Gastroesophageal sphincter (tissue), 3 donors: ENCODE measurements at regions not wholly inside any gene's neighbourhood (a gene's known extent, or its start where the extent isn't known, plus 50 kb on each side); places are given as distances from the start of the nearest gene placed in this dataset.

Source experiments
- EP300 ChIP-seq: sonication (generic); formaldehyde crosslinking; IDR thresholded peaks from one replicate; pipeline ENCODE4 v1.6.1; 2017; ENCODE audit warnings: antibody characterized with exemption, mild to moderate bottlenecking
- TF ChIP-seq, protein P1 (sequence below), 4 experiments: fragments of 200-600 bp in 2 of 4; fragments of 450-650 bp in 2 of 4; sonication (generic) in 1 of 4; IDR thresholded peaks; one replicate each; pipeline ENCODE4 v1.5.1; 2017 to 2019; ENCODE audit warnings: antibody characterized with exemption in 4 of 4, mild to moderate bottlenecking in 2 of 4, moderate library complexity in 2 of 4

DNA sequence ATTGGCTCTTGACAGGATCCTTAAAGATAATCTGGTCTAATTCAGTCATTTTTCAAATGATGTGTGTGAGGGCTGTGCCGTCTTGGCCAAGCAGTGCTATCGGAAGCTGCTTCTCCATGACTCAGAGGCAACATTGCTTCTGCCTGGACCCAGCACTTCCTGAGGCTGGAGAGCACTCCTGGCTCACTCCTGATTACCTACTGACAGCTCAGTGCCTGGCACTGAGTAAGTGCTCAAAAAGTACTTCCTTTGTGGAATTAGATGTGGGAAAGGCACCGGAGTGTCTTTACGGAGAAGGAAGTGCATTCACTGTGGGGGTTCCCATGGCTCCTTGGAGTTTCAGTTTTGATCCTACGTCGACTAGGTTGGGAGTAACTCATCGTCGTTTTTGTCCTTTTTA lies 86.9 kb upstream of the UBE3A start:
- TF ChIP-seq, protein P1, sequence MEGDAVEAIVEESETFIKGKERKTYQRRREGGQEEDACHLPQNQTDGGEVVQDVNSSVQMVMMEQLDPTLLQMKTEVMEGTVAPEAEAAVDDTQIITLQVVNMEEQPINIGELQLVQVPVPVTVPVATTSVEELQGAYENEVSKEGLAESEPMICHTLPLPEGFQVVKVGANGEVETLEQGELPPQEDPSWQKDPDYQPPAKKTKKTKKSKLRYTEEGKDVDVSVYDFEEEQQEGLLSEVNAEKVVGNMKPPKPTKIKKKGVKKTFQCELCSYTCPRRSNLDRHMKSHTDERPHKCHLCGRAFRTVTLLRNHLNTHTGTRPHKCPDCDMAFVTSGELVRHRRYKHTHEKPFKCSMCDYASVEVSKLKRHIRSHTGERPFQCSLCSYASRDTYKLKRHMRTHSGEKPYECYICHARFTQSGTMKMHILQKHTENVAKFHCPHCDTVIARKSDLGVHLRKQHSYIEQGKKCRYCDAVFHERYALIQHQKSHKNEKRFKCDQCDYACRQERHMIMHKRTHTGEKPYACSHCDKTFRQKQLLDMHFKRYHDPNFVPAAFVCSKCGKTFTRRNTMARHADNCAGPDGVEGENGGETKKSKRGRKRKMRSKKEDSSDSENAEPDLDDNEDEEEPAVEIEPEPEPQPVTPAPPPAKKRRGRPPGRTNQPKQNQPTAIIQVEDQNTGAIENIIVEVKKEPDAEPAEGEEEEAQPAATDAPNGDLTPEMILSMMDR (IDR thresholded peaks at IDR 0.05) = no peak
- TF ChIP-seq EP300 = no peak
